ENCODE measurements at regions not wholly inside any gene's neighbourhood (a gene's known extent, or its start where the extent isn't known, plus 50 kb on each side); places are given as distances from the start of the nearest gene placed in this dataset.
"Not testable (repeated sequence)": the region's sequence is repeated elsewhere in the genome, so short reads cannot be mapped to it uniquely, and the experiment has no call there.

GRCh38 chr10:78602201-78602932 lies 466.4 kb upstream of the ZMIZ1 start:
- DNase-seq: no peak

GRCh38 chr10:78604286-78604685 lies 464.5 kb upstream of the ZMIZ1 start:
- no peak for DNase-seq

- DNase-seq: no peak
Observed at GRCh38 chr10:78604721-78605120, 464.0 kb upstream of the ZMIZ1 start.

GRCh38 chr10:78605800-78606350 lies 462.9 kb upstream of the ZMIZ1 start:
- DNase-seq: no peak

GRCh38 chr10:78606766-78607165 lies 462.0 kb upstream of the ZMIZ1 start:
- DNase-seq: not testable (repeated sequence)

GRCh38 chr10:78609976-78610375 lies 458.8 kb upstream of the ZMIZ1 start:
- DNase-seq: no peak

GRCh38 chr10:78613132-78613531 lies 455.6 kb upstream of the ZMIZ1 start:
- DNase-seq: no peak

- DNase-seq: no peak
Observed at GRCh38 chr10:78614267-78614666, 454.5 kb upstream of the ZMIZ1 start.

- no peak for DNase-seq
Observed at GRCh38 chr10:78614744-78615143, 454.0 kb upstream of the ZMIZ1 start.

GRCh38 chr10:78616125-78616695 lies 452.6 kb upstream of the ZMIZ1 start:
- DNase-seq: no peak

GRCh38 chr10:78617115-78617514 lies 451.7 kb upstream of the ZMIZ1 start:
- no peak for DNase-seq

- no peak for DNase-seq
Observed at GRCh38 chr10:78617631-78618030, 451.1 kb upstream of the ZMIZ1 start.

GRCh38 chr10:78618050-78618449 lies 450.7 kb upstream of the ZMIZ1 start:
- no peak for DNase-seq

- no peak for DNase-seq
Observed at GRCh38 chr10:78619115-78619851, 449.5 kb upstream of the ZMIZ1 start.

GRCh38 chr10:78619896-78620295 lies 448.9 kb upstream of the ZMIZ1 start:
- DNase-seq: no peak

GRCh38 chr10:78620985-78621799 lies 447.6 kb upstream of the ZMIZ1 start:
- no peak for DNase-seq

- no peak for DNase-seq
Observed at GRCh38 chr10:78623578-78624215, 445.1 kb upstream of the ZMIZ1 start.

- DNase-seq: no peak
Observed at GRCh38 chr10:78624791-78625190, 444.0 kb upstream of the ZMIZ1 start.

- DNase-seq: no peak
Observed at GRCh38 chr10:78626471-78626870, 442.3 kb upstream of the ZMIZ1 start.

GRCh38 chr10:78627254-78627795 lies 441.4 kb upstream of the ZMIZ1 start:
- DNase-seq: no peak

GRCh38 chr10:78628976-78629375 lies 439.8 kb upstream of the ZMIZ1 start:
- DNase-seq: no peak

- no peak for DNase-seq
Observed at GRCh38 chr10:78629773-78630172, 439.0 kb upstream of the ZMIZ1 start.

Data from activated CD4-positive, CD25-positive, alpha-beta regulatory T cell treated with anti-CD3 and anti-CD28 coated beads, Interleukin-2, amount 50 U/mL, for 72 hours (primary cell).